Body of pancreas (tissue), 4 donors: ENCODE measurements at regions not wholly inside any gene's neighbourhood (a gene's known extent, or its start where the extent isn't known, plus 50 kb on each side); places are given as distances from the start of the nearest gene placed in this dataset.

Experiments
- CTCF ChIP-seq, 7 experiments: fragments of 450-650 bp in 4 of 7; fragments of 200-600 bp in 3 of 7; sonication (generic) in 3 of 7; IDR thresholded peaks; one replicate each; pipeline ENCODE4 v1.5.1; 2016 to 2019; ENCODE audit warnings: antibody characterized with exemption in 7 of 7
- POLR2A ChIP-seq, 3 donors: fragments of 450-650 bp; IDR thresholded peaks; one replicate each; pipeline ENCODE4 v1.6.1; 2016; ENCODE audit warnings: antibody characterized with exemption in 3 of 3, mild to moderate bottlenecking in 2 of 3

- TF ChIP-seq CTCF (IDR thresholded peaks at IDR 0.05): no peak
- no peak for TF ChIP-seq POLR2A (IDR thresholded peaks at IDR 0.05)
These were observed 238.6 kb upstream of the PARD3B start for GRCh38 chr2:204306667-204307066.
